GM19035 (cell line): ENCODE measurements at regions not wholly inside any gene's neighbourhood (a gene's known extent, or its start where the extent isn't known, plus 50 kb on each side); places are given as distances from the start of the nearest gene placed in this dataset.

ENCODE experiments used
- ATAC-seq: cut with Tn5 transposase; IDR thresholded peaks from one replicate; pipeline ENCODE4 v1.9.1; 2021; ENCODE audit not compliant: unreplicated experiment

DNA sequence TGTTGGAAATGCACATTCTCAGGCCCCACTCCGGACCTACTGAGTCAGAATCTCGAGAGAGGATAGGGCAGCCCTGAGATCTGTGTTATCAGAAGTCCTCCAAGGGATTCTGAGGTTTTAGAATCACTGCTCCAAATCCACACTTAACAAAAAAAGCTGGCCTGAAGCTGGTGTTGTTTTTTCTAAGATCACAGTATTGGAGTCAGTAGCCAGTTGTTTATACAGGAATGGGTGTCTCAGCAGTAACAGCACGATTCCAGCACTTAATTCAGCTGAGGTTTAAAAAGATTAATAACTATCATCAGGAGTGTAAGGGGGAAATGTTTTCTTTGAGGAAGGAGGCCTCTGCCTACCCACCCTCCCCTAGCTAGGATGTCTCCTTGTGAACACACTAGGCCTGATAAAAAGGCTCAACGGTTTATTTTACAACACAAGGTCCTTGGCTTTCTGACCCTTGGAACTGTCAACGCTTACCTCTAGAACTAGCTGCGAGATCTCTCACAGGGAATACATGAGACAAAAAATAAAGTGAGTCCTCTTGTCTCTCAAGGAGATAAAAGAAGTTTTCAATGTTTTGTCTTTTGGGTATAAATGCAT lies 505.4 kb downstream of the CD83 start:
- ATAC-seq: no peak

DNA sequence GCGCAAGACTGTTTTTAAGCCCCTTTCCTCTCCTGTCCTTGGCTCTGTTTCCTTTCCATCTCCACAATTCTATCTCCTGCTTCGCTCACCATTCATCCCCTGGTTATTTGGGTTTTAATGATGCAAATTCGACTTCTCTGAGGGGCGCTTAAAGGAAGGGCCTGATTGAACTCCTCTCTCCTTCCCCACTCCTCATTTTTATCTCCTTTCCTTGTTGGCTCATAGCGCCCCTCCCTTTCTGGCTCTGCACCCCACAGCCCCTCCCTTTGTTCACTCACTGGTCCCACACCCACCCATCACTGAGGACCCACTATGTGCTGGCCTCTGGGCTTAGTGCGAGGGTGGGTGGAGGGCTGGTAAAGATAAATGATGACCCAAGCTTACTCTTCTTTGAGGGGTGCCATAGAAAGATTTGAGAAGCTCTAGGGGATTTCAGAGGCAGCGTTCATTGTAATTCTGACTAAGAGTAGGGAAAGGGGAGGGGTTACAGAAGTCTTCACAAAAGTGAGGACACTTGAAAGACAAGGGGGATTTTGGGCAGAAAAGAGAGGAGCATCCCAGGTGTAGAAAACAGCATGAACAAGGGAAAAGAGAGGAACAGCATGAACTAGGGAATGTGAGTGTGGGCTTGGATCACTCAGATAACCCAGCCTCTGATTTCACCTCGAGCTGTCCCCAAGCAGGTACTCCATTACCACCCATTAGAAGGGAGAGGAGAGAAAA lies 507.8 kb downstream of the CD83 start:
- no peak for ATAC-seq

DNA sequence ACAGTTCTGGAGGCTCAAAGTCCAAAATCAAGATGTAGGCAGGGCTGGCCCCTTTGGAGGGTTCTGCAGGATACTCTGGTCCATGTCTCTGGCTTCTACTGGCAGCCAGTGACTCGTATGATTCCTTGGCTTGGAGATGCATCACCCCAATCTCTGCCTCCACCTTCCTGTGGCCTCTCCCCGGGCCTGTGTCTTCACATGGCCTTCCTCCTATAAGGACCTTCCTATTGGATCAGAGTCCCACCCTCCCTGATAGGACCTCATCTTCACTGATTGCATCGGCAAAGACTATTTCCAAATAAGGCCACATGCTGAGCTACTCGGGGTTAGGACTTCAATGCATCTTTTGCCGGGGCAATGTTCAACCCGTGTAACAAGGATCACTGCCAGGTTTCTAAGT lies 509.0 kb downstream of the CD83 start:
- ATAC-seq: no peak

DNA sequence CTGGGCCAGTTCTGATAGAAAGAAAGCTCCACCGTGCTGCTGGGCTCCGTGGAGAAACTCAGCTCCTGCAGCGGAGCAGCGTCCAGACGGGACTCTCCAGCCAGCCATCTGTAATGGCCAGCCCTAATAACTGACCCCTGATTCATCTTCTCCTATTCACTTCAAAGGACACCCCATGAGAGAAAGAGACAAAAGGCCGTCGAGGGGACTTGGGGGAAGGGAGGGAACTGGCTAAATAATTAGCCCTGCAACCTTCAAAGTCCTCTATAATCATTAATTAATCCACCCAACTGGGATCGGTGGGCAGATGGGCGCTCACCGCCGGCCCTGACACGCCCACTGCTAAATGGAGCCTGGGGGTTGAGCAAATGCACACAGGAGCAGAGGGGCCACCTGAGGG lies 512.4 kb downstream of the CD83 start:
- no peak for ATAC-seq

DNA sequence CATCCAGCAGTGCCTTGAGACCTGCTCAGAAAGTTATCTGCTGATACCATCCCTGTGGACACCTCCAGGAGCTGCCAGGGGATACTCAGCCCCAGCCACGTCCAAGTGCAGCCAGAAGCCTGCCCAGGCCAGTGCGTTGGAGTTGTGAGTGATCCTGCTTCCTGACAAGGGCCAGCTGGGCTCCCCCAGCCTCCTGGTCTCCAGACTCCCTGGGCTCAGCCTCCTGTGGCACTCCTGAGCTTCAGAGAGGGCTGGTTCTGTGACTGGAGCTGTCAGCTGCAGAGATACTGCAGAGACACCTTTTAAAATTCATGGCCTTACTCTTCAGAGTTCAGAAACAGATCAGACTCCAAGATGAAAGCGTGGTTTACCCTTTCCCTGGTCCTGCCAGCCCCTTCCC lies 515.9 kb downstream of the CD83 start:
- ATAC-seq: no peak

DNA sequence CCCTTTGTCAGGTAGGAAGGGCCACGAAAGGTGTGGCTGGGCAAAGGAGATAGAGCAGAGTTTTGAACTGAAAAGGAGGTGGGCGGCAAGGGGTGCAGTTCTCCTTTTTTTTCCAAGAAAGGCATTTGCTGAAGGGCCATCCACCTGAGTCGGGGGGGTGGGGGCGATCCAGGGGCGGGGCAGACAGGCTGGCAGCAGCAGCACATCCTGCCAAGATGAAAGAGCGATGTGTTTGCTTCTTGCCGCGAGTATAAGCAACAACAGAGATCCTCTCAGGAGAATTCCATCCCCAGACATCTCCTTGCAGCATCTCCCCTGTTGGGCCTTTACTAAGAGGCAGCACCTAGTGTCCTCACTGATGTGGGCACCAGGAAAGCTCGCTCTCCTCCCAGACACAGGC lies 516.5 kb downstream of the CD83 start:
- ATAC-seq: no peak

DNA sequence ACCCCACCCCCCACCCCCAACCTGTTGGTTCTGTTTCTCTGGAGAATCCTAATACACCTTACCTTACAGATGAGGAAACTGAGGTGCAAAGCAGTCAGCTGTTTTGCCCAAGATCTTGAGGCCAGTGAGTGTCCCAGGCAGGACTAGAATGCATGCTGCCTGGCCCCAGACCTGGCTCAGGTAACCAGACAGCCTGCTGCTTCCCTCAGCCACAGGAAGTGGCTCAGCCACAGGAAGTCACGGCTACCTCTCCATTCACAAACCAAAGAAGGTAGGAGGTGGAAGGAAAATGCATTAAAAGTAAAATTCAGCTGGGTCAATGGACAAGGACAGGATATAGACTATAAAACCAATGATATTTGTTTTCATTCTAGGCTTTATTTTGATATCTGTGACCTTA lies 517.6 kb downstream of the CD83 start:
- ATAC-seq: no peak

DNA sequence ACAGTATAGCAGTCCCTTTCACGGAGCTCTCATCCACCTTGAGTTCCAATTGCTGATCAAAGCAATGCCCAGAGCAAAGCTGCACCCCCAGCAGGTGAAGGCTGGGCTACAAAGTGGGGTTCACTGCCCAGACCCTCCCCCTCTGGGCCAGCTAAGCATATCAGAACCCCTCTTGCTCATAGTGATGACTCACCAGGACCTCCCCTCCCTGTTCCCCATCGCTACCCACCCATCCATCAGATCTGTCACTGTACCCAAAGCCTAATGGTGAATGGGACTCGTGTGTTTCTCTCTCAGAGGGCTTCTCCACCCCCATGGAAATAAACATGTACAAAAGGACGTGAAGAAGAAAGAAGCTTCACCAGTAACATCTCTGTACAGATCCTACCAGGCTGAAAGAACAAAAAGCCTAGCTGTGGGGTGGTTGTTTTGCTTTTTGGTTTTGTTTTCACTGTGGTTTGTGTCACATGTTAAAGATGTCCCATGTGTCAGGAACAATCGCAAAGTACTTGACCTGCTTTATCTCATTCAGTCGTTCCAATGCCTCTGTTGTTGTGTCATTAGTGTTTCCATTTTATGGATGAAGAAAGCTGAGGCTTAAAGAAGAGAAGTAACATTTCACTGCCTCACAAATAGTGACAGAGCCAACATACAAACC lies 518.5 kb downstream of the CD83 start:
- no peak for ATAC-seq

DNA sequence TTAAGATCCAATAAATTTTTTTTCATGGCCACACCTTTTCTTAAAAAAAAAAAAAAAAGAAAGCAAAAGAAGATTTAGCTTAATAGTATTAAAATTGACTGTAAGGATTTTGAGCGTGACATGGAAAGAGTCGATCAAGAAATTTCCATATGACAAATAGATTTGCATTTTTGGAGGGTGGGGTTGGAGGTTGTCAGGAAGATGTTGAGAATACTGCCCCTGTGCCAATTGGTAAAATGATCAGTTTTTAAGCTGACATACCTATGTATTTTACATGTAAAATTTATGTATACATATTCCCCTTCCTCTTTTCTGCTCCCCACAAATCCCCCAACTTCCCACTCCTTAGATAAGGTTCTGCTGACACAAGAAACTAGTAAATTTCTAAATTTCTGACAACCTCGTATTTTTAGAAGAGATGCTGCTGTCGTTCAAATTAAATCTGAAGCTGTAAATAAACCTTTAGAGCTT lies 520.9 kb downstream of the CD83 start:
- ATAC-seq: no peak

DNA sequence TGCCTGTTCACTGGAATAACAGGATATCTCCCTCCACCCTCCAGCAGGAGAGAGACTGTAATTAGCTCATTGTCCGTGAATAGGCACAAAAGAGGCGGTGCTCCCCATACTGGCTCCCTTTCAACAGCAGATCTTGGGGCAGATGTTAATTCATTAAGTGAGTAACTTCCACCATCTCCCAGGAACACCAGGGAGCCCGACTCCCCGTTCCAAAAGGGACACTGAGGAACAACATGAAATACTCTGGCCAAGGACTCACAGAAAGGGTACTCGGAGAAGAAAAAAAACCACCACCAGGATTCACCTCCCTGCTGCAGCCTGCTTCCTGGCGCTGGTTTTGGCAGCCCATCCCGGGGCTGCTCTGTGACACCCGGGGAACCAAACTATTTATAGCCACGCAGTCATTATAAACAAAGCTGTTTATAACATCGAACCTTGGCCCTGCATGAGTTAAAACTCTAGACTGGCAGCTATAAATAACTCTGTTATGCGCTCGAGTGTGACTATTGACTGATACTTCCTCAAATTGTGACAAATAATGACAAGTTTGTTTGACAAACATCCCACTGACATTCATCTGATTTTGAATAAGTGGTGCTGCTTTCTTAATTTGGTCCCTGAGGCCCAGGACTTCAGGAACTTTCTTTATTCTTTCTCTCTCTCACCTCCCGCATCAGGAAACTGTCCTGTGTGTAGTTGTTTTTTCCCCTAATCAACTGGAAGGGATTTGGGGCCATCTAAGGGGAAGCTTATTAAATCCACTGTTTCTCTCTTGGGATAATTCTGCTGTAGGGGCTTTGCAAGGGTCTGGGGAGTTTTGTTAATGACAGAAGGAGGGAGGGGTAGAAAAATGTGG lies 521.6 kb downstream of the CD83 start:
- ATAC-seq: no peak

DNA sequence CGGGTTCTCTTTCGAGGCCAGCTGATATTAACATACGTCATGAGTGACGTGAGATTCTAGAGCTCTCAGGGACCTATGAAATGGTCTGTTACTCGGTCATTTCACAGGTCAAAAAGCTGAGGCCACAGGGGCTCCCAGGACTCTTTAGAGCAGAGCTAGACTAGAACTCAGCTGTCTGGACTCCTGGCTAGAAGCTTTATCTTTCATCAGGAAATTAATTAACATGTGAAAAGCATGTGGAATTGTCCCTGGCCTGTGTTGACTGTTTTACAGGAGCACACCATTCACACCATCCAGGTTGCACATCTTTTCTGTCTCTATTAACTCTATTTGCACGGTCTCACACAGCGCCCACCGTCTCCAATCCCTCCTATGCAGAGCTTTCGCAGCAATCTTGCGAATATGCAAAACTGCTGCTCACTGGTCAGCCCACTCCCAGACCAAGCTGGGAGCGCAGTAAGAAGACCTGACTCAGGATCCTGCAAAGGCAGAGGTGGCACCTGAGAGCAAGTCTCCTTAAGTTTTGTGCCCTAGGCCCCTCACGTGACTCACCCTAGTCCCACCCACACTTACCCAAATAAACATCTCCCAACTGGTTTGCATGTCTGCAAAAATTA lies 522.5 kb downstream of the CD83 start:
- ATAC-seq: no peak

DNA sequence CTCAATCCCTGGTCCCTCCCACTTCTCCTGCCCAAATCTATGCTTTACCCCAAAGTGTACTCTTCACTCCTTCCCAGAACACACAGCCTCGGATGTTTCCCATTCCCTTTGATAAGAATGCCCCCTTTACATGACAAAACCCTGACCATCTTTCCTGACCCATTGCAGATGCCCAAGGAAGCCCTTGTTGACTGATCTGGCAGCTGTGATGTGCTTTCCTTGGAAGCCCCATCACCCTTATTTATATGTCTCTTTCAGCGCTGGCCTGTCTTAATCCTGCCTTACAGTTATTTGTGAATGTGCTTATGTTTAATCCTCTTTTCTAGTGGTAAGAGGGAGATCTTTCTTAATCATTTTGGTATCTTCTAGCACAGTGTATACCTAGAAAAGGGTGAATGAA lies 523.1 kb downstream of the CD83 start:
- no peak for ATAC-seq

DNA sequence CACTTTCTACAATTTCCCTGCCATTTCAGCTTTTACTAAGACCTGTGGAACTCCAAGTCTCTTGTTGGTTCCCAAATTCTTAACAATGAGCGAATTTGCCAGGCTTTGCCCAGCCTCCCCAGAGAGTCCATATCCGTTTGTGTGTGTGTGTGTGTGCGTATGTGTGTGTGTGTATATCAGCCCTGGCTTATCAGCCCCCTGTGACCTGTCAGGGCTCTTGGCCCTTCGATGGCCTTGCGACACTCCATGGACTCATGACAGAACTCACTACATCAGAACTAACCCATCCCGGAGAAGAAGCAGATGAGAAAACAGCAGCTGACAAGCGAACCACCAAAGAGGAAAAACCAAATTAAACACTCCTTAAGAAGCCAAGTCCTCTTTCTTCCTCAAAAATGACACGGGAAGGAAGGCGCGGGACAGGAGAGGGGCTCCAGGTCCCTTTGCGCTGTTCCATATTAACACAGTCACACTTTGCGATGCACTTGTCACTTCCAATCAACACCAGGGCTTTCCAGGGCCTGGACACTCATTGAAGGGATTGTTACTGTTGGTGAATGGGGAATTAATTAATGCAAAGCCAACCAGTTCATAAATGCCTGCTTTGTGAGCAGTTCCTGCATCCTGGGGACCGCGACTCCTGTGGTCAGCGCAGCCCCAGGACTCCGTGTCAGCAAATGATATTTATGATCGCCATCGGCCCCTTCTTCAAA lies 524.0 kb downstream of the CD83 start:
- ATAC-seq: no peak

DNA sequence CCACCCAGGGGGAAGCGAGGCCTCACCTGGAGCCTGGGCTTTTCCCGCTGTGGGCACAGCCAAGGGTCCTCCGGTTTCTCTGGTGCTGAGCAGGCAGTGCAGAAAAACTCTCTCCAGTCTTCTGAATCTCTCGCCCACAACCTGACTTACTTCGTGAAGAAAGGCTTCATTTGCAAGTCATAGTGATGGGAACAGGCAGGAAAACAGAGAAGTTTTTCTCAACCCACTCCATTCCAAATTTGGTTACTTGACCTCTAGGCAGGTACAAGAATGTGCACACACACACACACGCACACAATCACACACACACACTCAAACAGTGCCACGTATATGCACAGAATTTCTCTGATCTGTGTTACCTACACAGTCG lies 524.5 kb downstream of the CD83 start:
- no peak for ATAC-seq

DNA sequence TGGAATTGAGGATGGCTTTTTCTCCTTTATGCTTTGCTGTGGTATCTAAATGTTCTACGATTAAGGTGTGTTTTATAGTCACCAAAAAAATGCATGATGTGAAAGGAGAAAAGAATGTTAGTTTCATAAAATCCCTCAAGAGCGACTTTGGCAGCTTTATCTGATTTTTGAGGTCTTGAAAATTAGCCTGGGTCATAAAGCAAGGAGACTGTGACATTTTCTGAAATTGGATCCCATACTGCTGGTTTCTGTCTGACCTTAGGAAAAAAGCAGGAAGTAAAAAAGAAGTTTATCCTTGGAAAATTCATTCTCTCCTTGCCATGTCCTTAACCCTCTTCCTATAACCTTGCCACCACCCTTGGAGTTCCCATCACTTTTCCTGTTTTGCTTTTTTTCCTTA lies 525.3 kb downstream of the CD83 start:
- no peak for ATAC-seq

DNA sequence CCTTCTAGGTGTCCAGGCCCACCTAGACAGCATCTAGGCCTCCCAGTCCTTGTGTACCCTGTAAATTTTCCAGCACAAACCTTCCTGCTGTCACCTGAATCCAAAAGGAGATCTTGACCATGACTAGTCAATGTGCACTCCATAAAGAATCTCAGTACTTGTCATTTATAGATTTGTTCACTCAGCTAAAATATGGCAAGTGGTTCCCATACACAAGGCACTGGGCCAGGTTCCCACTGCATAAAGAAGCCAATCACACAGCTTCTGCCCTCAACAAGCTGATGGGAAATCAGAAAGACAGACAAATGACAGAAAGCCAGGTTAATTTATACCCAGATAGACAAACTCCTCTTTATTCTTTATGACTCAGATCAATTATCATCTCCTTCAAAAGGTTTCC lies 526.8 kb downstream of the CD83 start:
- ATAC-seq: no peak

DNA sequence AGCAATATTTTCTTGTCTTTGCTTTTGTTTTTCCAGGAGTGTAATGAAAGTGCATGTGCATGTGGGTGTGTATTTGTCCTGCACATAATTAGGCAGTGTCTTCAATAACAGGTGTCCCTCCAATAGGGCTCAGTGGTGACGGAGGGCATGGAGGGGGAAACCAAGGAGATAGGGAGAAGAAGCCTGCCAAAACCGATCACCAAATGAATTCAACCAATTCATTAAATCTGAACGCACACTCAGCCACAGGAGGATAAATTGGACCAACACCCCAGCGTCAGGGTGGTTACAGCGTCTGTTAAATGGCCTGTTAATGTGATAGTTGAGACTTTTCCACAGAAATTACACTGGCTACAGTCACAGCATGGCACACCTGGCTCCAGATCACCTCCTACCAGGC lies 527.6 kb downstream of the CD83 start:
- ATAC-seq: no peak

DNA sequence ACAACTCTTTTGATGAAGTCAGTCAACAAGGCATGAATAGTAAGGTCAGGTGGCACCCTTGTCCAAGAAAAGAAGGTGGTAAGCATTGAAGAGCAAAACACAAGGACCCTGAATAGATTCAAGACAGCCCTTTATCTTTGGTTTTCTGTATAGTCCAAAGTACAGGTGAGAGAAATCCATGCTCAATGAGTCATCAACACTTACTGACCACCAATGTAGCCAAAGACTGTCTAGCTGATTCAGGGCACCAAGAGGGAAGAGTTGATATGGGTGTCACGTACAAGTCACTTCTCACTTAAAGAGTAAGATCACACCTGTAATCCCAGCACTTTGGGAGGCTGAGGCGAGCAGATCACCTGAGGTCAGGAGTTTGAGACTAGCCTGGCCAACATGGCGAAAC lies 528.3 kb downstream of the CD83 start:
- ATAC-seq: no peak

DNA sequence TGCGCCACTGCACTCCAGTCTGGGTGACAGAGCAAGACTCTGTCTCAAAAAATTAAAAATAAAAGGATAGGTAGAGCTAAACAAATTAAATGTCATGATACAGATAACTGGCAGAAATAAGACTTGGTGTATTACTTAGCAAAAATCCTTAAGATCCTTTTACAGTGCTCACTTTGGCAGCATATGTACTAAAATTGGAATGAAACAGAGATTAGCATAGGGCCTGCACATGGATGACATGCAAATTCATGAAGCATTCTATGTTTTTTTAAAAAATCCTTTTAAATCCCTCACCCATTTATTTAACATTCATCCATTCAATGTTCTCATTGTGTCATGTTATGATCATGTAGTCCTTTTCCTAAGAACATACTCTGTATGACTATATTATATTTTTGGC lies 528.8 kb downstream of the CD83 start:
- ATAC-seq: no peak

DNA sequence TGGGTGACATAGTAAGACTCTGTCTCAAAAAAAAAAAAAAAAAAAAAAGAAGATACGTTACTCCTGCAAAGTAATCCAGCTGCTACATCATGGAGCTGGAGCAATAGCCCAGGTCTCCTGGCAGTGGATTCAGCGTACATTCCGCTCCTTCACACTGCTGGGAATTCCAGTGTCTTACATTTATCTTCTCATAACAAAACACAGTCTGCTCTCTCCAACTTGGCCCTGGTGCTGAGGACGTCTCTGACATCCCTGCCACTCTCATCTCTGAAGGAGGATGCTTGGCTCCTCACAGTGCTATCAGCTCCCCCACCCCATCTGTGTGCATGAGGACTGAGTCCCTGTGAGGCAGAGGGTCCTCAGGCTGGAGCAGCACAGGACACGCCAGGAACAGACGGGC lies 529.8 kb downstream of the CD83 start:
- ATAC-seq: no peak

DNA sequence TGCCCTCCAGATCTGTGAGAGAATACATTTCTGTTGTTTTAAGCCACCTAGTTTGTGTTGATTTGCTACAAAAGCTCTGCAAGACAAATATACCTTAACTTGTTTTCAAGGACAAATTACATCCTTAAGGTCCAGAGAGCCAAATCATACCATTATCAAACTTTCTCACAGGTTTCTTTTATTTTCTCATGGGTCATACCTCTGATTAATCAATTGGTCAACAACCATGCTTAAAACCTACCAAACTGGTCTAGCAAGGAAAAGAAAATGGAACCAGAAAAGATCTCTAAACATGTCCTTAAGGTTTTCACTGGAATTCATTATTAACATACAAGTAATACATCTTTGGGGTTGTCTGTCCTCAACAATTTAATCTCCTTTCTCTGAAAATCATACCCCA lies 535.0 kb downstream of the CD83 start:
- ATAC-seq: no peak
